MCF 10A (cell line): ENCODE measurements at regions not wholly inside any gene's neighbourhood (a gene's known extent, or its start where the extent isn't known, plus 50 kb on each side); places are given as distances from the start of the nearest gene placed in this dataset.

ENCODE experiments used
- BruUV-seq: library from RNA; stranded (reverse); fragments of 400-500 nt; replicated peaks from 2 replicates; lab custom pipeline; 2021; lab: Mats Ljungman, UMichigan
- CTCF ChIA-PET: fragments of 300-600 bp; sonication (Branson Sonifier 250); formaldehyde crosslinking; extraction: SDS; loops from one replicate; lab custom pipeline; 2021; ENCODE audit warnings: antibody characterized with exemption, inconsistent platforms; lab: Yijun Ruan, JAX
- POLR2A ChIA-PET: fragments of 300-600, 350-650 bp; sonication (Branson Sonifier 250); formaldehyde crosslinking; extraction: SDS; loops from one replicate; lab custom pipeline; 2020; ENCODE audit warnings: antibody characterized with exemption, inconsistent platforms; lab: Yijun Ruan, JAX
- DNase-seq: peaks from one replicate; pipeline ENCODE4 v3.0.0-alpha.2; 2018; ENCODE audit not compliant: unreplicated experiment
- H3K27ac Mint-ChIP-seq: one replicate; pipeline ENCODE4 v1.8.0; 2022; ENCODE audit warnings: mild to moderate bottlenecking, low read depth, mixed read lengths; ENCODE audit not compliant: unreplicated experiment
- H3K27me3 Mint-ChIP-seq: one replicate; pipeline ENCODE4 v1.8.0; 2022; ENCODE audit warnings: mixed read lengths; ENCODE audit not compliant: insufficient read depth, unreplicated experiment
- H3K36me3 Mint-ChIP-seq: one replicate; pipeline ENCODE4 v1.8.0; 2022; ENCODE audit warnings: mild to moderate bottlenecking, moderate library complexity, mixed read lengths; ENCODE audit not compliant: insufficient read depth, unreplicated experiment
- H3K4me1 Mint-ChIP-seq: one replicate; pipeline ENCODE4 v1.8.0; 2022; ENCODE audit warnings: mixed read lengths; ENCODE audit not compliant: insufficient read depth, unreplicated experiment
- H3K4me3 Mint-ChIP-seq: one replicate; pipeline ENCODE4 v1.8.0; 2022; ENCODE audit warnings: mild to moderate bottlenecking, moderate library complexity, mixed read lengths; ENCODE audit not compliant: unreplicated experiment
- H3K9me3 Mint-ChIP-seq: one replicate; pipeline ENCODE4 v1.8.0; 2022; ENCODE audit warnings: mixed read lengths; ENCODE audit not compliant: unreplicated experiment
- intact Hi-C: fragments of 100-400 bp; cut with micrococcal nuclease; formaldehyde crosslinking; loops from 2 replicates; pipeline ENCODE4 v1.14.1; 2022
- TF ChIP-seq, protein P1 (sequence below): fragments of 200-600 bp; IDR thresholded peaks from one replicate; pipeline ENCODE4 v1.8.0; 2022; ENCODE audit warnings: antibody characterized with exemption, mild to moderate bottlenecking; ENCODE audit not compliant: unreplicated experiment

DNA sequence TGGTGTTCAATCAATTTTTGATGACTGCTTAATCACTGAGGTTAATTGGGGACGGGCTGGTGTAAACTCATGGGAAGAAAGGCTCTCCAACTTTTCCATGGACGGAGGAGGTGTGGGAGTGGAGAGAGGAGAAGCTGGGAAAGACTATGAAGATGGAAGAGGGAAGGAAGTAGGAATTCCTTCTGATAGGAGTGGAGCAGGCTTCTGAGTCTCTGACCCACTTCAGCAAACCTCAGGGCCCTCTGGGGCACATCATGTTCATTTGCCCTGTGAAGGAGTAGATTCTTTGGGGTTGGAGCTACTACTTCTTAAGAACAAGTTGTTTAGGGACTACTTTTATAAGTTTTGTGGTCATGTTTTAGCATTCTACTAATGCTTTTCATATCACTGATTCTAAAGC lies 87.0 kb upstream of the MAP4K3 start:
- Mint-ChIP-seq H3K4me1 (peaks cover 49% of the 10 kb centered on the region), H3K36me3 (no peaks in the 10 kb centered on the region), H3K27me3 (no peaks in the 10 kb centered on the region), H3K27ac (peak overlapping the region; percentile 96), H3K9me3 (peaks cover 16% of the 10 kb centered on the region), H3K4me3 (peak overlapping the region; percentile 59)
- BruUV-seq = TSS peak; percentile 70
- no peak for DNase-seq
- POLR2A ChIA-PET = interaction anchor here (0.7 to 3.2 kb wide), 12 partner anchors 9 to 648 kb away, joined by 3 to 28 read pairs (median 4); partner anchors contain the start of genes DHX57, MAP4K3 and MORN2
- CTCF ChIA-PET = interaction anchor here (0.6 to 2.3 kb wide), 8 partner anchors 11 to 205 kb away, joined by 3 to 19 read pairs (median 6); no protein-coding TSS in a partner anchor
- intact Hi-C loops = no loop called here
- TF ChIP-seq, protein P1, sequence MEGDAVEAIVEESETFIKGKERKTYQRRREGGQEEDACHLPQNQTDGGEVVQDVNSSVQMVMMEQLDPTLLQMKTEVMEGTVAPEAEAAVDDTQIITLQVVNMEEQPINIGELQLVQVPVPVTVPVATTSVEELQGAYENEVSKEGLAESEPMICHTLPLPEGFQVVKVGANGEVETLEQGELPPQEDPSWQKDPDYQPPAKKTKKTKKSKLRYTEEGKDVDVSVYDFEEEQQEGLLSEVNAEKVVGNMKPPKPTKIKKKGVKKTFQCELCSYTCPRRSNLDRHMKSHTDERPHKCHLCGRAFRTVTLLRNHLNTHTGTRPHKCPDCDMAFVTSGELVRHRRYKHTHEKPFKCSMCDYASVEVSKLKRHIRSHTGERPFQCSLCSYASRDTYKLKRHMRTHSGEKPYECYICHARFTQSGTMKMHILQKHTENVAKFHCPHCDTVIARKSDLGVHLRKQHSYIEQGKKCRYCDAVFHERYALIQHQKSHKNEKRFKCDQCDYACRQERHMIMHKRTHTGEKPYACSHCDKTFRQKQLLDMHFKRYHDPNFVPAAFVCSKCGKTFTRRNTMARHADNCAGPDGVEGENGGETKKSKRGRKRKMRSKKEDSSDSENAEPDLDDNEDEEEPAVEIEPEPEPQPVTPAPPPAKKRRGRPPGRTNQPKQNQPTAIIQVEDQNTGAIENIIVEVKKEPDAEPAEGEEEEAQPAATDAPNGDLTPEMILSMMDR = no peak

DNA sequence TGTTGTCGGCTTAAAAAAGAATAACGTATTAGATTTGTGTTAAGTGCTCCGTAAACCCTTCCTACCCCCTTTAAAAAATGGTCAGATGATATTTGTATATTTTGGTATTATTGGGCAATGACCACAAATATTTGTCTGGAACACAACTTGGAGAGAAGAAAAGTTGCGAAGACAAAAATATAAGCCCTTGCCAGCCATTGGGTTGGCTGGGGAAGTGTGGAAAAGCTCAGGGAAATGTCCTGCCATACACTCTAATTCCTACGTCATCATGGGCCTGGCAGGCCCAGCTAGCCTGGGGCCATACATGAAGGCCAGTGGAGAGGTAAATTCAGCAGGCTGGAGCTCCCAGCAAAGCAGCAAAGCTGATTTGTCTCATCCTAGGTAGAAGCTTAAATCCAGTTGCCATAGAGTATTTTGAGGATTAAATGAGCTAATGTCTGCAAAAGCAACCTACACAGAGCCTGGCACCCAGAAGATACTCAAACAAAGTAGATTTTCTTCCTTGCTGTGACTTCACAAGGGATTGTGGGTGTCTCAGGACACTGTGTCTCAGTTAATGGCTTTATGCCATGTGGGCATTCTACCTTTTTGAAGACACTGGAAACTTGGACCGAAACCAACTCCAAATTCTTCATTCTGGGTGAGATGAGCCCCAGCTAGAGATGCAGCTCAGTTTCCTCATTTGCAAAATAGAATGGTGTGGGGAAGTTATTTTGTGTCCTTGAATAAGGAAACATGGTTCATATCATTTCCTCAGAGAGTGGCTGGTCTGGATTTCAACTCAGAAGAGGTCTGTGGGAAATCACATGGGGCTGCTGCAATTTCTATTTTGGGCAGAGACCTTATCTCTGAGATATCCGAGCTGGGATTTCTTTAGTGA lies 87.9 kb upstream of the MAP4K3 start:
- CTCF ChIA-PET = interaction anchor here (0.6 to 2.2 kb wide), 7 partner anchors 12 to 206 kb away, joined by 3 to 19 read pairs (median 6); no protein-coding TSS in a partner anchor
- H3K4me1 Mint-ChIP-seq = peaks cover 49% of the 10 kb centered on the region
- no peaks in the 10 kb centered on the region for H3K27me3 Mint-ChIP-seq
- H3K4me3 Mint-ChIP-seq = peak overlapping the region; percentile 31
- POLR2A ChIA-PET = interaction anchor here (0.7 to 3.2 kb wide), 11 partner anchors 8 to 145 kb away, joined by 3 to 28 read pairs (median 5); partner anchors contain the start of gene MAP4K3
- peaks cover 16% of the 10 kb centered on the region for H3K9me3 Mint-ChIP-seq
- H3K36me3 Mint-ChIP-seq = no peaks in the 10 kb centered on the region
- peak; percentile 81 for DNase-seq
- intact Hi-C loops = no loop called here
- BruUV-seq = no TSS peak
- TF ChIP-seq, protein P1 = no peak
- H3K27ac Mint-ChIP-seq = peak overlapping the region; percentile 96

DNA sequence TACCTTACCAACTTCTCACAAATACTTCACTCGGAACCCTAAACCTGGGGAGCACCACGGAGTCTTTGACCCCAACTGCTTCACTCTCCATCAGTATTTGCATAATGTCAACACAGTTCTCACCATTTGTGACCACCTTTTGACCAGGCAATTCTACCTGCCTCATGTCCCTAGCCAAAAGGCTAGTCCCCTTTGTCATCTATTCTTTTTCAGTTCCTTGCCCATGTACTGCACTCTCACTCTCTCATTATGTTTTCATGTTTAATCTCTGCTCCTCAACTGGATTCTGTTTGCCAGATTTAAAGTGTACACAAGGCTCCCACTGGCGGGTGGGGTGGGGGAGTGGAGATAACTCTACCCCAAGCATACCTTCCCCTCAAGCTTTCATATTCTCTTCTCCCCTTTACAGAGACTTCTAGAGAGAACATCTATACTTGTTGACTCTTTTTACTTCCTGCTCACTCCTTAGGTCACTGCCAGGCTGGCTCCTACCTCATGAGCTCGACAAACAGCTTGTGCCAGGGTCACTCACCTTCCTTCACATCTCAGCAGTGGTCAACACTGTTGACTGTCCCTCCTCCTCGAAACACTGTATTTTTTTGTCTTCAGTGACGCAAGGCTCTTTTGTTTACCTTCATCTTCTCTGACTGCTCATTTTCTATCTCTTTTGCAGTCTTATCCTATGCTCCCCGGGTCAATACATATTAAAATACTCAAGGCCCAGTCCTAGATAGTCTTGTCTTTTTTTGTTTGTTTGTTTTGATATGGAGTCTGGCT lies 88.7 kb upstream of the MAP4K3 start:
- H3K4me3 Mint-ChIP-seq = peak overlapping the region; percentile 12
- peaks cover 49% of the 10 kb centered on the region for H3K4me1 Mint-ChIP-seq
- peak overlapping the region; percentile 96 for H3K27ac Mint-ChIP-seq

More for the DNA sequence above, 88.7 kb upstream of the MAP4K3 start:
- BruUV-seq = no TSS peak
- H3K27me3 Mint-ChIP-seq = no peaks in the 10 kb centered on the region
- peaks cover 16% of the 10 kb centered on the region for H3K9me3 Mint-ChIP-seq
- TF ChIP-seq, protein P1 = no peak
- ChIA-PET CTCF (interaction anchor here (0.7 to 1.5 kb wide), 2 partner anchors 171 to 1041 kb away, joined by 3 to 6 read pairs; no protein-coding TSS in a partner anchor), POLR2A (interaction anchor here (1.1 to 3.2 kb wide), 5 partner anchors 14 to 145 kb away, joined by 3 to 28 read pairs (median 9); partner anchors contain the start of gene MAP4K3)
- DNase-seq = no peak
- H3K36me3 Mint-ChIP-seq = no peaks in the 10 kb centered on the region
- intact Hi-C loops = no loop called here
